GM18499 (cell line): ENCODE measurements at regions not wholly inside any gene's neighbourhood (a gene's known extent, or its start where the extent isn't known, plus 50 kb on each side); places are given as distances from the start of the nearest gene placed in this dataset.
"Not testable (repeated sequence)": the region's sequence is repeated elsewhere in the genome, so short reads cannot be mapped to it uniquely, and the experiment has no call there.

Experiments
- ATAC-seq: cut with Tn5 transposase; IDR thresholded peaks from one replicate; pipeline ENCODE4 v1.9.1; 2021; ENCODE audit warnings: moderate number of reproducible peaks; ENCODE audit not compliant: insufficient read depth, unreplicated experiment

DNA sequence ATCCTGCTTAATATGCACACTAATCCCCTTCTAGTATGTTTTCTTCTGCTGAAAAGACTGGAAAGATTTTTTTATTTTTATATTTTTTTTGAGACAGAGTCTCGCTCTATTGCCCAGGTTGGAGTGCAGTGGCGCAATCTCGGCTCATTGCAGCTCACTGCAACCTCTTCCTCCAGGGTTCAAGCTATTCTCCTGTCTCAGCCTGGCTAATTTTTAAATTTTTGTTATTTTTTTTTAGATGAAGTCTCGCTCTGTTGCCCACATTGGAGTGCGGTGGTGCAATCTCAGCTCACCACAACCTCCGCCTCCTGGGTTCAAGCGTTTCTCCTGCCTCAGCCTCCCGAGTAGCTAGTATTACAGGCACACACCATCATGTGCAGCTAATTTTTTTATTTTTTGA, 1261.4 kb upstream of the ADGRL2 start:
- not testable (repeated sequence) for ATAC-seq

DNA sequence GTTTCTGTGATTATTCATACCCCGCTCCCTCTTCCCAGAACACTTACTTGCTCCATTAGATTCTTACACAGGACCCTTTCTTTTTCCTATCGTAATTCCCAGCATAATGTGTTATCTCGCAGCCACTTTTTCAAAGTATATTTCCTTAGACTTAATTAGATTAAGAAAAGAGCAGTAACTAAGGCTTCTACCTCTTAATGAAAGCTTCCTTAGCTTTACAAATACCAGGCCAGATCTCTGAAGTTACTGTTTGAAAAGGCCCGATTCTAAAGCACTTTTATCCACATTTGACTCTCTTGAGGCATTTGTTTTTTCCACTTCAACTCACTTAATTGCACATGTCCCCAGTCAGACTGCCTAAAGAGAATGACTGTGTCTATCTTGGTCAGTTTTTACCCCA, 1264.3 kb upstream of the ADGRL2 start:
- no peak for ATAC-seq

GRCh38 chr1:80535466-80535865, 1265.3 kb upstream of the ADGRL2 start:
- no peak for ATAC-seq

- ATAC-seq: no peak
Observed at GRCh38 chr1:80534606-80535360, 1266.0 kb upstream of the ADGRL2 start.

DNA sequence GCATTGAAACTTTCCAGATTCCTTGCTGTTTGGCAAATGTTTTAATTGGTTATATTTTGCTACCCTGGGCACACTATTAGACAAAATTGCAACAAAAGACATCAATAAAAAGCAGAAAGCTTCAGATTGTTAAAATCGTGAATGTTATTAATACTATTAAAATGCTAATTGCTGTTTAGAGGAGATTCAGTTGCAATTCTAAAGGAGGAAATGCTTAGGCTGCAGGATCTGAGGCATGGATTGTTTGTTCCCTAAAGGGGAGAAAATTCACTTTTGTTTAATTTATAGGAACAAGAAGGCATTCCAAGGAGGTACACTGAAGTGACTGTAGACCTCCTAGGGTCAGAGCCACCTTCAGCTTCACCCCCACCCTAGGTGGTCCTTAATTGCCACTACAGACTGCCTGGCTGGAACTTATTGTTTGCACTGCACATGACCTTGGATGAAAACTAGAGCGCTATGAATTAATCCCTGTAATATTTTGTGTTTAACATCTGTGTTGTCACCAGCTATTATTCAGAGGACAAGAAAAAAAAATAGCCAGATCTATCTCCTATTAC, 1266.9 kb upstream of the ADGRL2 start:
- no peak for ATAC-seq

GRCh38 chr1:80533093-80533492, 1267.6 kb upstream of the ADGRL2 start:
- ATAC-seq: no peak

DNA sequence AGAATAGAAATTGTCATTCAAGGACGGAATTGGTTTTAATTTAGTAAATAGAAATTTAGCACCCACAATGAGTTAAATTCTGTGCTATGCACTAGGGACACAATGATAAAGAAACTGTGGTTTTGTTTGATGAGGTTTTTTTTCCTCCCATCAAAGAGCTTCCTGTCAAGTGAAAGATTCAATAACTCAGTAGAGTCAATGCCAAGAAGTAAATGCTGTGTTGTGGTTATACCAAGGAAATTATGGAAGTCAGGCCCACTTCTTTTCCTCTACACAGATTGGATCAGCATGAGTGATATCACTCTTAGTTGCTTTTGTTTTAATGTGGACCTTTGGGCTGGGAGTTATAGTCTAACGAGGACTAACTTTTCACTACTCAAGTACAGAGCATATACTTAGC, 1269.6 kb upstream of the ADGRL2 start:
- no peak for ATAC-seq

DNA sequence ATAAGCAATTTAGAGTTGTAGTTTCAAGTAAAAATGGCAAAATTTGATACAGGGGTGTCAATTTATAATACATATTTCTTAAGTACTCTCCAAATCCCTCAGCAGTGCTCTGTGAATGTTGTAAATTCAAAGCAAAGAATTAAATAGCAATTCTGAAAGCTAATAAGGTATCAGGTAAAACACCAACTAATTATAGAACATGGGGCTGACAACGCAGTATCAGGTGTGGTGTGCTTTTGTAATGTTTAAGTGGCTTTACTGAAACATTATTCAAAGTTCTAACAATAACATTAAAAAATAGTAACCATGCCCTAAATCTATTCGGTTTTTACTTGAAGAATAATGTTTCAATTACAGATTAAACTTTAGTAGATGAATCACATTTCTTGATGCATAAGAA, 1271.2 kb upstream of the ADGRL2 start:
- ATAC-seq: no peak

GRCh38 chr1:80523861-80524260, 1276.9 kb upstream of the ADGRL2 start:
- no peak for ATAC-seq

- not testable (repeated sequence) for ATAC-seq
Observed at GRCh38 chr1:80523071-80523470, 1277.7 kb upstream of the ADGRL2 start.

DNA sequence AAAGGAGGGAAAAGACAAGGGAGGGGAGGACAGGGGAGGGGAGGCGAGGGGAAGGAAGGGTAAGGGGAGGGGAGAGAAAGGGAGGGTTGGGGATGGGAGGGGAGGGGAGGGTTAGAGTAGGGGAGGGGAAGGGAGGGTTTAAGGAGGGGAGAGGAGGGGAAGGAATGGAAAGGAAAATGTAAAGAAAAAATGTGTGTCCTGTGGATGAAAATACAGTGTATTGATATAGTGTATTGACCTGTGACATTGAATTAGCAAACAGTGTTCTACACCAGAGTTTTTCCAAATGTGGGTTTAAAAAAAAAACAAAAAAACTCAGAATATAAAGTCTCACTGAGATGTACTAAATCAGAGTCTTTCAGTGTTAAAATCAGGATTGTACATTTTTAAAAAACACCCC, 1279.8 kb upstream of the ADGRL2 start:
- no peak for ATAC-seq

- no peak for ATAC-seq
Observed at GRCh38 chr1:80517062-80517461, 1283.7 kb upstream of the ADGRL2 start.

- ATAC-seq: no peak
Observed at GRCh38 chr1:80509965-80510522, 1290.7 kb upstream of the ADGRL2 start.

- ATAC-seq: no peak
Observed at GRCh38 chr1:80506216-80506615, 1294.5 kb upstream of the ADGRL2 start.

DNA sequence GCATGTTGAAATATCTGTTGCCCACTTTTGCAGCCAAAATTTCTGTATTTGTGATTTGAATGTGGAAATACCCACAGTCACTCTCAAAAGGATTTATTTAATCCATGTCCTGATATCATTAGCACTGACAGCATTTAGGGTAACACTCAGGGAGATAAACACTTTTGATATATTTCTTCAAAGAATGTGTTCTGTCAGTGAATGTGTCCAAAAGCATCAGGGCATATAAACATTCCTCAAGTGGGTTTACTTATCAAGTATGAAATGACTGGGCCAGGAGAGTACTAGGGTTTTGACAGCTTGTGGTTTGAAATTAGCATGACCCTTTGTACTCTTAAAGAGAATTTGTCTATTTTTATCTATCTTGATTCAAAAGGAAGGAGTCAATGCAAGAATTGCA, 1302.1 kb upstream of the ADGRL2 start:
- ATAC-seq: no peak

GRCh38 chr1:80495806-80496205, 1304.9 kb upstream of the ADGRL2 start:
- no peak for ATAC-seq

DNA sequence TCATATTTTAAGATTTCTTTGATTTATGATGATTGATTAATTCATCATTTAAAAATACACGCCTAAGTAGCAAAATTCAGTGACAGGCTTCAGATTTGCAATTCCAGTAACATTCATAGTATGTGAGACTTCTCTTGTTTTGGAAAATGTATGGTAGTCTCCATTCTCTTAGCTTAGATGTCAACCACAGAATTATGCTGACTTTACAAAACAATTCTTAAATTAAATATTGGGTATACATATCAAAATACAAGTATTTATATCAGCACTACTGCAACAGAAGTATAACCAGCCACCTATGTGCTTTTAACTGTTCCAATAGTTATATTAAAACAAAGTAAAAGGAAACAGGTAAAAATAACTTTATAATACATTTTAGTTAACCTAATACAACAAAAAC, 1328.6 kb upstream of the ADGRL2 start:
- no peak for ATAC-seq

GRCh38 chr1:80468356-80468755, 1332.4 kb upstream of the ADGRL2 start:
- ATAC-seq: no peak

GRCh38 chr1:80462006-80462405, 1338.7 kb upstream of the ADGRL2 start:
- no peak for ATAC-seq

DNA sequence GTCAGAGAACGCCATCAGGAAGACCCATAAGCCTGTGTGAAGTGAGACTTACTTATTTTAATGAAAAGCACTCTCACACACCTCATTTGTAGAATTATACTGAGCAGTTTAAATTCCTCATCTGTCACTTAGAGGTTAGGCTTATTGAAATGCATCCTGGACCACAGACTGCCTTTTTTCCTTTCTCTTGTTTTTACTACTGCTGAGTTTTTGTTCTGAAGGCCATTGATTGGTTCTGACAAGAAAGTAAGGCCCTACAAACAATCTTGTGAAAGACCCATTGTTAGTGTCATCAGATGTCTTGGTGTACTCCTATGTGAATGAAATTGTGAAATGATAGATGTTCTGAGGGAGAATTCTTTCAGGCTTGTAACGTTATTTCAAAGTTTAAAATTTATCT, 1343.3 kb upstream of the ADGRL2 start:
- ATAC-seq: no peak

DNA sequence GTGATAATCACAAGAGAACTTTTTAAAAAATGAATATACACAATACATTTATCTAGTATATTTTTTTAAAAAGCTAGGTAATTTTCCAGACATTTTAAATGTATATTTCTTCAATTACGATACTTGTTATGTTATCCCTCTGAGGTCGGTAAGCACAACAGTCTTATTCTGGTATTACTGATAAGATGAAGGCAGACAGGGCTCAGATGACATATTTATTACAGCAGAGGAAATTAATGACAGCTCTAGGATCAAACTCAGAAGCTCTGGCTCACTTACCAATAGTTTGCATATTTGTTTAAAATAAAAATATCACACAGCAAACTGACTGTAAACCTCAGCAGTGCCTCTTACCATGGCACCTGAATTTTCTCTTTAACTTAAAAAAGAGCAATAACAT, 1347.0 kb upstream of the ADGRL2 start:
- no peak for ATAC-seq

GRCh38 chr1:80450711-80451110, 1350.0 kb upstream of the ADGRL2 start:
- no peak for ATAC-seq
